WTC11 (cell line): ENCODE measurements at regions not wholly inside any gene's neighbourhood (a gene's known extent, or its start where the extent isn't known, plus 50 kb on each side); places are given as distances from the start of the nearest gene placed in this dataset.

Experiments
- ATAC-seq: fragments of 200-7000 bp; cut with Tn5 transposase; 2 replicates; pipeline ENCODE4 v1.10.0; 2021; ENCODE audit warnings: mild to moderate bottlenecking, moderate library complexity
- CTCF ChIA-PET: fragments of 300-600 bp; sonication (Branson Sonifier 250); formaldehyde crosslinking; loops from one replicate; lab custom pipeline; 2021; ENCODE audit warnings: antibody characterized with exemption; lab: Charles Lee
- POLR2A ChIA-PET: fragments of 350-600 bp; sonication (Branson Sonifier 250); formaldehyde crosslinking; loops from one replicate; lab custom pipeline; 2021; ENCODE audit warnings: antibody characterized with exemption; lab: Charles Lee
- DNase-seq: peaks from one replicate; pipeline ENCODE4 v3.0.0; 2021; ENCODE audit warnings: low spot score
- H3K27ac Mint-ChIP-seq: 2 replicates; pipeline ENCODE4 v1.8.0; 2021; ENCODE audit warnings: mixed read lengths
- H3K27me3 Mint-ChIP-seq: 2 replicates; pipeline ENCODE4 v1.8.0; 2021; ENCODE audit warnings: low read depth, mild to moderate bottlenecking, moderate library complexity, mixed read lengths
- H3K36me3 Mint-ChIP-seq: 2 replicates; pipeline ENCODE4 v1.8.0; 2021; ENCODE audit warnings: mixed read lengths
- H3K4me1 Mint-ChIP-seq: 2 replicates; pipeline ENCODE4 v1.8.0; 2022; ENCODE audit warnings: mixed read lengths
- H3K4me3 Mint-ChIP-seq: 2 replicates; pipeline ENCODE4 v1.8.0; 2021; ENCODE audit warnings: mild to moderate bottlenecking, moderate library complexity, mixed read lengths
- H3K9me3 Mint-ChIP-seq: 2 replicates; pipeline ENCODE4 v1.8.0; 2021; ENCODE audit warnings: mixed read lengths
- CREB1 ChIP-seq: sonication (generic); formaldehyde crosslinking; IDR thresholded peaks from 2 replicates; pipeline ENCODE4 v1.8.0; 2023; ENCODE audit warnings: mild to moderate bottlenecking, missing genetic modification reagents
- GRHL2 ChIP-seq: fragments of 250-450 bp; sonication (Bioruptor Pico); IDR thresholded peaks from 2 replicates; pipeline ENCODE4 v1.8.0; 2022; ENCODE audit warnings: mild to moderate bottlenecking, moderate library complexity; ENCODE audit not compliant: insufficient replicate concordance, severe bottlenecking
- HMGA2 ChIP-seq: fragments of 250-450 bp; sonication (Bioruptor Pico); IDR thresholded peaks from 2 replicates; pipeline ENCODE4 v1.4.0; 2021; ENCODE audit warnings: mild to moderate bottlenecking, moderate library complexity
- IRF2 ChIP-seq: sonication (generic); formaldehyde crosslinking; IDR thresholded peaks from 2 replicates; pipeline ENCODE4 v1.8.0; 2022; ENCODE audit warnings: low read depth, missing genetic modification reagents, borderline replicate concordance
- JUN ChIP-seq: sonication (generic); formaldehyde crosslinking; IDR thresholded peaks from 2 replicates; pipeline ENCODE4 v1.8.0; 2023; ENCODE audit warnings: mild to moderate bottlenecking, missing genetic modification reagents
- MAX ChIP-seq: sonication (generic); formaldehyde crosslinking; IDR thresholded peaks from 2 replicates; pipeline ENCODE4 v1.8.0; 2022; ENCODE audit warnings: mild to moderate bottlenecking, missing genetic modification reagents
- MYBL2 ChIP-seq: sonication (generic); formaldehyde crosslinking; IDR thresholded peaks from 2 replicates; pipeline ENCODE4 v1.8.1; 2023; ENCODE audit warnings: mild to moderate bottlenecking, moderate library complexity, missing genetic modification reagents
- NR2C2 ChIP-seq: sonication (generic); formaldehyde crosslinking; IDR thresholded peaks from 2 replicates; pipeline ENCODE4 v1.8.0; 2022; ENCODE audit warnings: mild to moderate bottlenecking, missing genetic modification reagents
- NR3C1 ChIP-seq: sonication (generic); formaldehyde crosslinking; conservative IDR thresholded peaks from 2 replicates; pipeline ENCODE4 v1.8.1; 2023; ENCODE audit warnings: low read depth, mild to moderate bottlenecking, missing genetic modification reagents
- PRDM15 ChIP-seq: sonication (generic); formaldehyde crosslinking; IDR thresholded peaks from 2 replicates; pipeline ENCODE4 v1.8.0; 2022; ENCODE audit warnings: missing genetic modification reagents
- SOX15 ChIP-seq: fragments of 250-450 bp; sonication (Bioruptor Pico); IDR thresholded peaks from 2 replicates; pipeline ENCODE4 v1.9.0; 2021; ENCODE audit warnings: mild to moderate bottlenecking
- SP1 ChIP-seq: sonication (generic); formaldehyde crosslinking; conservative IDR thresholded peaks from 2 replicates; pipeline ENCODE4 v1.8.1; 2022; ENCODE audit warnings: missing genetic modification reagents
- ZMAT4 ChIP-seq: fragments of 250-450 bp; sonication (Bioruptor Pico); IDR thresholded peaks from 2 replicates; pipeline ENCODE4 v1.9.0; 2021; ENCODE audit warnings: mild to moderate bottlenecking
- ZNF416 ChIP-seq: fragments of 250-450 bp; sonication (Bioruptor Pico); IDR thresholded peaks from 2 replicates; pipeline ENCODE4 v1.9.0; 2021; ENCODE audit warnings: mild to moderate bottlenecking, inconsistent platforms
- ZNF423 ChIP-seq: fragments of 250-450 bp; sonication (Bioruptor Pico); IDR thresholded peaks from 2 replicates; pipeline ENCODE4 v2.1.2; 2022; ENCODE audit warnings: mild to moderate bottlenecking, moderate library complexity
- TF ChIP-seq, protein P1 (sequence below): sonication (generic); formaldehyde crosslinking; IDR thresholded peaks from 2 replicates; pipeline ENCODE4 v1.8.0; 2022; ENCODE audit warnings: mild to moderate bottlenecking, missing genetic modification reagents
- TF ChIP-seq, protein P2 (sequence below): sonication (generic); formaldehyde crosslinking; IDR thresholded peaks from 2 replicates; pipeline ENCODE4 v1.8.0; 2022; ENCODE audit warnings: mild to moderate bottlenecking, missing genetic modification reagents
- TF ChIP-seq, protein P3 (sequence below): sonication (generic); formaldehyde crosslinking; conservative IDR thresholded peaks from 2 replicates; pipeline ENCODE4 v1.8.1; 2023; ENCODE audit warnings: mild to moderate bottlenecking, low read depth, missing genetic modification reagents, moderate library complexity
- TF ChIP-seq, protein P4 (sequence below): sonication (generic); formaldehyde crosslinking; IDR thresholded peaks from 2 replicates; pipeline ENCODE4 v1.8.0; 2023; ENCODE audit warnings: missing genetic modification reagents

DNA sequence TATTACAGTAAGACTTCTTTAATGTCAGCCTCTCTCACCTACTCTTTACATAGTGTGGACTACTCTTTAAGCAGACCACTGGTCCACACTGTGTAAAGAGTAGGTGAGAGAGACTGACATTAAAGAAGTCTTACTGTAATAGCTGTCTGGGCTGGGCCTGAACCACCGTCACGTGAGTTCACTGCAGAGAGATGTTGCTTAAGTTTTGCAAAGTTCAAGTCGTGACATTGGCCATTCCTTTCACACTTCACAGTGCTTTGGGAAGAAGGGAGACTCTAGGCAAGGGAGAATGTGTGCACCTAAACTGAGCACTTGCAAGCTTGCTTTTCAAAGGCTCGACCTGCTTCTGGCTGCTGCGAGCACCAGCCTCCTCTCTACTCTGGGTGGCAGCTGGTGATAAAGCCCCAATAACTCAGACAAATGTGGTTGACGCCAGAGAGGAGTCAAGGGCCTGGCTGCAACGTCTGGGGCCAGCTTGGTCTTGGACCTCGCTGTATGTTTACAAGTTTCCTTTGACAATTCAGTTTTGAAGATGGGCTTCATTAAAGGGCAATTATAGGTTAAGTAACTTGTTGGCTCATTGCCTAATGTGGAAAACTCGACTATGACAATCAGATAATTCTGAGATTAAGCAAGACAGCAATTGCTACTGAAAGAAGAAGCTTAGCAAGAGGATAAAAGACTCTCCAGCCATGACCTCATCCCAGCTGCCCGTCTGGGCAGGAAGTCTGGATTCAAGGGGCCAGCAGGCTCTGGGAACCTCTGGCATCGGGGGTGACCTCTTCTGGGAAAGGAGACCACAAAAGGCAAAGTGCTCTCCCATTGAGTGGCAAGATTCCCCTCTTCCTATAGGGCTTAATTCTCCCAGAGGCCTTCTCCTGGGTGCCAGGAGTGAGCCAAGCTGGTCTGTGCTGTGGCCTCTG lies 242.1 kb upstream of the TLE3 start (continued):
- no peak for TF ChIP-seq NR3C1 (CRISPR knock-in tag)
- TF ChIP-seq, protein P1, sequence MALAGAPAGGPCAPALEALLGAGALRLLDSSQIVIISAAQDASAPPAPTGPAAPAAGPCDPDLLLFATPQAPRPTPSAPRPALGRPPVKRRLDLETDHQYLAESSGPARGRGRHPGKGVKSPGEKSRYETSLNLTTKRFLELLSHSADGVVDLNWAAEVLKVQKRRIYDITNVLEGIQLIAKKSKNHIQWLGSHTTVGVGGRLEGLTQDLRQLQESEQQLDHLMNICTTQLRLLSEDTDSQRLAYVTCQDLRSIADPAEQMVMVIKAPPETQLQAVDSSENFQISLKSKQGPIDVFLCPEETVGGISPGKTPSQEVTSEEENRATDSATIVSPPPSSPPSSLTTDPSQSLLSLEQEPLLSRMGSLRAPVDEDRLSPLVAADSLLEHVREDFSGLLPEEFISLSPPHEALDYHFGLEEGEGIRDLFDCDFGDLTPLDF: no peak
- TF ChIP-seq, all 79 proteins: peak for 0

- no peaks in the 10 kb centered on the region for H3K4me1 Mint-ChIP-seq
- ChIA-PET POLR2A (no interaction called here), CTCF (no interaction called here)
- no peak for ATAC-seq
- TF ChIP-seq, protein P1: no peak
- TF ChIP-seq ZMAT4 (CRISPR knock-in tag) (no peak), HMGA2 (CRISPR knock-in tag) (no peak), SOX15 (CRISPR knock-in tag) (no peak), ZNF423 (CRISPR knock-in tag) (no peak), IRF2 (CRISPR knock-in tag) (no peak), CREB1 (CRISPR knock-in tag) (no peak), GRHL2 (CRISPR knock-in tag) (no peak), MAX (CRISPR knock-in tag) (no peak), ZNF416 (CRISPR knock-in tag) (no peak), NR2C2 (CRISPR knock-in tag) (no peak), JUN (CRISPR knock-in tag) (no peak), MYBL2 (CRISPR knock-in tag) (no peak), SP1 (no peak), PRDM15 (no peak)
- TF ChIP-seq, protein P2, sequence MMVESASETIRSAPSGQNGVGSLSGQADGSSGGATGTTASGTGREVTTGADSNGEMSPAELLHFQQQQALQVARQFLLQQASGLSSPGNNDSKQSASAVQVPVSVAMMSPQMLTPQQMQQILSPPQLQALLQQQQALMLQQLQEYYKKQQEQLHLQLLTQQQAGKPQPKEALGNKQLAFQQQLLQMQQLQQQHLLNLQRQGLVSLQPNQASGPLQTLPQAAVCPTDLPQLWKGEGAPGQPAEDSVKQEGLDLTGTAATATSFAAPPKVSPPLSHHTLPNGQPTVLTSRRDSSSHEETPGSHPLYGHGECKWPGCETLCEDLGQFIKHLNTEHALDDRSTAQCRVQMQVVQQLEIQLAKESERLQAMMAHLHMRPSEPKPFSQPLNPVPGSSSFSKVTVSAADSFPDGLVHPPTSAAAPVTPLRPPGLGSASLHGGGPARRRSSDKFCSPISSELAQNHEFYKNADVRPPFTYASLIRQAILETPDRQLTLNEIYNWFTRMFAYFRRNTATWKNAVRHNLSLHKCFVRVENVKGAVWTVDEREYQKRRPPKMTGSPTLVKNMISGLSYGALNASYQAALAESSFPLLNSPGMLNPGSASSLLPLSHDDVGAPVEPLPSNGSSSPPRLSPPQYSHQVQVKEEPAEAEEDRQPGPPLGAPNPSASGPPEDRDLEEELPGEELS (CRISPR knock-in tag): no peak
- TF ChIP-seq, protein P3, sequence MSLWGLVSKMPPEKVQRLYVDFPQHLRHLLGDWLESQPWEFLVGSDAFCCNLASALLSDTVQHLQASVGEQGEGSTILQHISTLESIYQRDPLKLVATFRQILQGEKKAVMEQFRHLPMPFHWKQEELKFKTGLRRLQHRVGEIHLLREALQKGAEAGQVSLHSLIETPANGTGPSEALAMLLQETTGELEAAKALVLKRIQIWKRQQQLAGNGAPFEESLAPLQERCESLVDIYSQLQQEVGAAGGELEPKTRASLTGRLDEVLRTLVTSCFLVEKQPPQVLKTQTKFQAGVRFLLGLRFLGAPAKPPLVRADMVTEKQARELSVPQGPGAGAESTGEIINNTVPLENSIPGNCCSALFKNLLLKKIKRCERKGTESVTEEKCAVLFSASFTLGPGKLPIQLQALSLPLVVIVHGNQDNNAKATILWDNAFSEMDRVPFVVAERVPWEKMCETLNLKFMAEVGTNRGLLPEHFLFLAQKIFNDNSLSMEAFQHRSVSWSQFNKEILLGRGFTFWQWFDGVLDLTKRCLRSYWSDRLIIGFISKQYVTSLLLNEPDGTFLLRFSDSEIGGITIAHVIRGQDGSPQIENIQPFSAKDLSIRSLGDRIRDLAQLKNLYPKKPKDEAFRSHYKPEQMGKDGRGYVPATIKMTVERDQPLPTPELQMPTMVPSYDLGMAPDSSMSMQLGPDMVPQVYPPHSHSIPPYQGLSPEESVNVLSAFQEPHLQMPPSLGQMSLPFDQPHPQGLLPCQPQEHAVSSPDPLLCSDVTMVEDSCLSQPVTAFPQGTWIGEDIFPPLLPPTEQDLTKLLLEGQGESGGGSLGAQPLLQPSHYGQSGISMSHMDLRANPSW: no peak
- TF ChIP-seq, protein P4, sequence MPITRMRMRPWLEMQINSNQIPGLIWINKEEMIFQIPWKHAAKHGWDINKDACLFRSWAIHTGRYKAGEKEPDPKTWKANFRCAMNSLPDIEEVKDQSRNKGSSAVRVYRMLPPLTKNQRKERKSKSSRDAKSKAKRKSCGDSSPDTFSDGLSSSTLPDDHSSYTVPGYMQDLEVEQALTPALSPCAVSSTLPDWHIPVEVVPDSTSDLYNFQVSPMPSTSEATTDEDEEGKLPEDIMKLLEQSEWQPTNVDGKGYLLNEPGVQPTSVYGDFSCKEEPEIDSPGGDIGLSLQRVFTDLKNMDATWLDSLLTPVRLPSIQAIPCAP (CRISPR knock-in tag): no peak
- DNase-seq: no peak
- no peak overlapping the region for H3K27ac Mint-ChIP-seq
- H3K36me3 Mint-ChIP-seq: peaks cover 19% of the 10 kb centered on the region
- H3K9me3 Mint-ChIP-seq: peaks cover 36% of the 10 kb centered on the region
- H3K4me3 Mint-ChIP-seq: no peak overlapping the region
- no peaks in the 10 kb centered on the region; the same call in 1 of the 2 replicates for H3K27me3 Mint-ChIP-seq
Measured at GRCh38 chr15:70337277-70338186, 239.8 kb upstream of the TLE3 start.
